ENCODE measurements at regions not wholly inside any gene's neighbourhood (a gene's known extent, or its start where the extent isn't known, plus 50 kb on each side); places are given as distances from the start of the nearest gene placed in this dataset.

- TF ChIP-seq GATA3 (IDR thresholded peaks at IDR 0.05; ENCODE audit: low read depth, low read length) (no peak), GATA2 (IDR thresholded peaks at IDR 0.05; ENCODE audit: low read depth, low read length) (no peak)
Measured at GRCh38 chr14:22380571-22381407, 208.2 kb downstream of the DAD1 start.

GRCh38 chr14:22379727-22380126 is 209.3 kb downstream of the DAD1 start:
- no peak for TF ChIP-seq GATA2 (IDR thresholded peaks at IDR 0.05; ENCODE audit: low read depth, low read length)
- no peak for TF ChIP-seq GATA3 (IDR thresholded peaks at IDR 0.05; ENCODE audit: low read depth, low read length)

- no peak for TF ChIP-seq GATA3 (IDR thresholded peaks at IDR 0.05; ENCODE audit: low read depth, low read length)
- no peak for TF ChIP-seq GATA2 (IDR thresholded peaks at IDR 0.05; ENCODE audit: low read depth, low read length)
Measured at GRCh38 chr14:22378181-22378580, 210.8 kb downstream of the DAD1 start.

GRCh38 chr14:22375321-22375930 is 213.6 kb downstream of the DAD1 start:
- no peak for TF ChIP-seq GATA2 (IDR thresholded peaks at IDR 0.05; ENCODE audit: low read depth, low read length)
- no peak for TF ChIP-seq GATA3 (IDR thresholded peaks at IDR 0.05; ENCODE audit: low read depth, low read length)

- TF ChIP-seq GATA3 (IDR thresholded peaks at IDR 0.05; ENCODE audit: low read depth, low read length), result no peak
- no peak for TF ChIP-seq GATA2 (IDR thresholded peaks at IDR 0.05; ENCODE audit: low read depth, low read length)
Measured at GRCh38 chr14:22370084-22370847, 218.8 kb downstream of the DAD1 start.

GRCh38 chr14:22358726-22359125 is 230.3 kb downstream of the DAD1 start:
- TF ChIP-seq GATA3 (IDR thresholded peaks at IDR 0.05; ENCODE audit: low read depth, low read length) (no peak), GATA2 (IDR thresholded peaks at IDR 0.05; ENCODE audit: low read depth, low read length) (no peak)

GRCh38 chr14:22344673-22345072 is 244.4 kb downstream of the DAD1 start:
- TF ChIP-seq GATA2 (IDR thresholded peaks at IDR 0.05; ENCODE audit: low read depth, low read length) (no peak), GATA3 (IDR thresholded peaks at IDR 0.05; ENCODE audit: low read depth, low read length) (no peak)

- TF ChIP-seq GATA2 (IDR thresholded peaks at IDR 0.05; ENCODE audit: low read depth, low read length), result no peak
Measured at GRCh38 chr14:22341049-22341448, 248.0 kb downstream of the DAD1 start.

GRCh38 chr14:22338917-22339715 is 249.9 kb downstream of the DAD1 start:
- TF ChIP-seq GATA2 (IDR thresholded peaks at IDR 0.05; ENCODE audit: low read depth, low read length) (no peak), GATA3 (IDR thresholded peaks at IDR 0.05; ENCODE audit: low read depth, low read length) (no peak)

GRCh38 chr14:22338381-22338780 is 250.6 kb downstream of the DAD1 start:
- TF ChIP-seq GATA3 (IDR thresholded peaks at IDR 0.05; ENCODE audit: low read depth, low read length), result no peak
- no peak for TF ChIP-seq GATA2 (IDR thresholded peaks at IDR 0.05; ENCODE audit: low read depth, low read length)

GRCh38 chr14:22337938-22338337 is 251.1 kb downstream of the DAD1 start:
- TF ChIP-seq GATA2 (IDR thresholded peaks at IDR 0.05; ENCODE audit: low read depth, low read length) (no peak), GATA3 (IDR thresholded peaks at IDR 0.05; ENCODE audit: low read depth, low read length) (no peak)

- no peak for TF ChIP-seq GATA3 (IDR thresholded peaks at IDR 0.05; ENCODE audit: low read depth, low read length)
- no peak for TF ChIP-seq GATA2 (IDR thresholded peaks at IDR 0.05; ENCODE audit: low read depth, low read length)
Measured at GRCh38 chr14:22337521-22337920, 251.5 kb downstream of the DAD1 start.

- TF ChIP-seq GATA2 (IDR thresholded peaks at IDR 0.05; ENCODE audit: low read depth, low read length) (no peak), GATA3 (IDR thresholded peaks at IDR 0.05; ENCODE audit: low read depth, low read length) (no peak)
Measured at GRCh38 chr14:22336031-22336430, 253.0 kb downstream of the DAD1 start.

GRCh38 chr14:22334627-22335026 is 254.4 kb downstream of the DAD1 start:
- TF ChIP-seq GATA3 (IDR thresholded peaks at IDR 0.05; ENCODE audit: low read depth, low read length) (no peak), GATA2 (IDR thresholded peaks at IDR 0.05; ENCODE audit: low read depth, low read length) (no peak)
